ENCODE measurements at regions not wholly inside any gene's neighbourhood (a gene's known extent, or its start where the extent isn't known, plus 50 kb on each side); places are given as distances from the start of the nearest gene placed in this dataset.

DNA sequence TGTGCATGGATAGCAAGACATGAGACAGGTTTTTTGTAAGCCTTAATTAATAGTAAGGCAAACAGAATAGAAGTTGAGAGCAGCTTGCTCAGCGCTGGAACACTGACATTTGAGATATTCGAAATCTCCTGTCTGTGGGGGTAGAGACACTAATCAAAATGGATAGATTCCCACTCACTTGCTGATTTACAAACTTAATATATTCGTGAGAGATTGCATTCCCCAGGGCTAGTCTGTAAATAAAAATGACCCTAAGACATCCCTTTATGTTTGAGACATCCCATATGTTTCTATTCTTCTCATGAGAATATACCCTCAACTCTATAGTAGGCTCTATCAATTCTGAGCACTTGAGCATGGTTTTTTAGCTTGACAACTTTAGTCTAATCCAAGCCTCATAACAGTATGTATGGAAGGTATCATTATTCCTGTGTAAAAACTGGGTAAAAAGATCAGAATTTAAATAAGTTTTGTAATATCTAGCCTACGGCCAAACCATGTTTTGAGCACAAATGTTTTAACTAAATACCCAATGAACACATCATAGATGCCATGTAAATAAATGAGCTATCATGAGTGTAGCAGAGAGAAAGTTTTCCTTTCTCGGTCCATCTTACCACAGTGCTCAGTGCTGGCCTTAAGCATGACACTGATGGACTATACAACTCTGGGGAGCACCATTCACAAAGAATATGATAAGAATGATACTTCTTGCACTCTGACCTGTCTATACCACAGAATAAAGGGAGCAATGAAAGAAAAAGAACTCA is 609.2 kb downstream of the PSAT1 start:
- TF ChIP-seq CTCF (IDR thresholded peaks at IDR 0.05) (no peak), ZFX (IDR thresholded peaks at IDR 0.05; ENCODE audit: borderline replicate concordance) (no peak)

Measured in 22Rv1 (cell line).